CD4-positive, alpha-beta T cell treated with Interferon gamma for 1 hour (primary cell): ENCODE measurements at regions not wholly inside any gene's neighbourhood (a gene's known extent, or its start where the extent isn't known, plus 50 kb on each side); places are given as distances from the start of the nearest gene placed in this dataset.

Experiments used
- DNase-seq: peaks from one replicate; pipeline ENCODE4 v3.0.0-alpha.2; 2020

DNA sequence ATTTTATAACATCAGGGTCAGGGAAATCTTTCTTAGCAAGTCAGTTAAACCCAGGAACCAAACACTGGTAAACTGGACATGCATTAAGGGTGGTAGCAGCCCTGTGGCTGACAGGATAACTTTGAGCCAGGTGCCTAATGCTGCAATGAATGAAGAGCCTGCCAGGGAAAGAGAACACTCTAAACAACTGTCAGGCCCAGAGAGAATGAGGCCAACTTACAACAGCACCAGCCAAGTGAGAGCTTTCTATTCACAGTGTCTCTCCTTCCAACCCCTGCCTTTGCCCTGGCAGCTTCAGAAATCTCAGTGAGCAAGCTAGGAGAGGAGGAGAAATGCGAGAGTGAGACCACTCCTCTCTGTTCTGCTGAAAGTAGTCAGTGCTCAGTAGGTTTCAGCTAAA is 50.4 kb upstream of the ATP2C1 start:
- DNase-seq = no peak
